Cerebellar cortex (tissue), 1 donor: ENCODE measurements at regions not wholly inside any gene's neighbourhood (a gene's known extent, or its start where the extent isn't known, plus 50 kb on each side); places are given as distances from the start of the nearest gene placed in this dataset.

Experiments used
- DNase-seq: peaks from one replicate; pipeline ENCODE4 v3.0.0-alpha.2; 2015; ENCODE audit warnings: low spot score

GRCh38 chr16:64236316-64236715 lies 885.5 kb downstream of the CDH11 start:
- DNase-seq: no peak

DNA sequence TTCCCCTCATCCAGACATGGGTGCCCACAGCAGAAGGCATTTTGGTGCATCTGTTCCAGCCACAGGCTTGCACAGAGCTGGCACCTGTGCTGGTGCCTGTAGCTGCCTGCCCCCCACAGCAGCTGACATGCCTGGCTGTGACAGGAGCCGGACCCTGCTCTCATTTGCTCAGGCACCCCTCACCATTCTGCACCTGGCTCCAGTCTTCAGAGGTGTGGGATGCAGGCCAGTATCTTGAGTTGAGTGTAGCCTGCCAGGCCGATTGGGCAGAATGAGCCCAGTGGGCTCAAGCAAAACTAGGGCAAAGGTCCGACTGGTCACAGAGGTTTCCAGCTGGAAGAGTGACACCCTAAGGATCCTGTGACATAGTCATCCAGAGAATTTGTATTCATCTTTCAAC lies 887.7 kb downstream of the CDH11 start:
- no peak for DNase-seq

GRCh38 chr16:64225696-64226095 lies 896.2 kb downstream of the CDH11 start:
- DNase-seq: no peak

DNA sequence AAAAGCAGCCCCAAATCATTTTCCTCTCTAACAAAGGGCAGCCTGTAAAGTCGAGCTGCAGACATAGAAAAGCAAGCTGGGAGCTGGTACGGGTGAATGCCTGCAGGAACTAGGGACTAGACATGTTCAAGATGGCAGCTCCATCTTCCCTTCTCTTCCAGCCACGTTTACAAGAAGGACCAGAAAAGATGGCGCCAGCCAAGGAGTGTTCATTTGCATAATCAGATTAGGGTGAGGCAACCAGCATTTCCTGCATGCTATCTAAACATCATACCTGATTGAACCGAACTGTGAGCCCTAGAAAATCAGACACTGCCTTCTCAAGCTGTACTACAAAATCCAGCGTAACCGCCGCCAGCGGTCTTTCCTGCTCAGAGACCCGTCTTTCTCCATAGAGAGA lies 896.8 kb downstream of the CDH11 start:
- no peak for DNase-seq

- no peak for DNase-seq
These were observed 903.9 kb downstream of the CDH11 start for GRCh38 chr16:64217789-64218535.

GRCh38 chr16:64215730-64216129 lies 906.1 kb downstream of the CDH11 start:
- no peak for DNase-seq

DNA sequence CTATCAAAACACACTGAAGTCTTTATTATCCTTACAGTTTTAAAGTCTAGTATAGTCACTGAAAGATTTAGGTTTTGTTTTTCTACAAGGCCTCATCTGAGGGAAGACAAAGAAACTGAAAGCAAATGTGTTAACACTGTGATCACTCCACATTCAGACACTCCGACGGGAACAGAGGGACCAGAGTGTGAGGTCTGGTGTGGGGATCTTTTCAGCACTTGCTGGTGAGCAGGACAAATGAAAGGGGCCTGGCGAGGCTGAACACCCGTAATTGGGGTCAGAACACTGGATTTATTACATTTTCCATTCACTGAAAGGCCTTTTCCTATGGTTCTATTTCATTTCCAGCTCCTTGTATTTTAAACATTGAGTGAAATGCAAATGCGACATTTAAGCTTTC lies 910.5 kb downstream of the CDH11 start:
- DNase-seq: no peak

- no peak for DNase-seq
These were observed 915.0 kb downstream of the CDH11 start for GRCh38 chr16:64206862-64207261.

DNA sequence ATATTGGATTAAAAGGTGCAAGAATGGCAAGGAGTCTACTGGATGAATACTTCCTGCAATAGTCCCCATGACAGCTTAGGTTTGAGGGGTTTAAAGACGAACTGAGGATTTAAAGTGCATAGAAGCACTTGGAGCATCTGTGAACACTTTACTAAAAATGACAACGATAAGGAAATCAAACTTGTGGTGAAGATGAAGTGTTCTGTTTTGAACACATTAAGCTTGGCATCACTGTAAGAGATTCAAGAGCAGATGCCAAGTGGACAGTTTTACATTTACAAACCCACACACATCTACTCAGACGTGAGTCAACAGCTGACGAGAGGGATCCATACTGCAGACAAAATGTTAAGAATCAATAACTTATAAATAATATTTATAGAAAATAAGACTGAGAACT lies 918.7 kb downstream of the CDH11 start:
- DNase-seq: no peak

- no peak for DNase-seq
These were observed 919.3 kb downstream of the CDH11 start for GRCh38 chr16:64202571-64202970.

DNA sequence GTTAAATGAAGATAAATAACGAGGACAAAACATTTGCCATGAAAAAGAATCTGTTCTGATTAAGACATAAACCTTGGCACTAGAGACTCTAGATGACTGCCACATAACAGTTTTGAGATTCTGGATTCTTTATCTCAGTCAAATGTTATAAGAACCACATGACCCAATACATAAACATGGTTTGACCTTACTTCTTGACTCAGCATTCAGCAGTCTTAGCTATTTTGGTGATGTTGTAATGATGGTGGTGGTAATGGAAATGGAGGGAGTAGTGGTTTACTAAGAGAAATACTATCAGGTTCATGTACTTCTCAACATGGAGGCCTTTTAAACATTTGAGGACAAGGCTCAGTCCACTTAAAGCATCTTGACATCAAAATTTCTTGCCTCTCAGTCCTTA lies 925.4 kb downstream of the CDH11 start:
- DNase-seq: no peak

DNA sequence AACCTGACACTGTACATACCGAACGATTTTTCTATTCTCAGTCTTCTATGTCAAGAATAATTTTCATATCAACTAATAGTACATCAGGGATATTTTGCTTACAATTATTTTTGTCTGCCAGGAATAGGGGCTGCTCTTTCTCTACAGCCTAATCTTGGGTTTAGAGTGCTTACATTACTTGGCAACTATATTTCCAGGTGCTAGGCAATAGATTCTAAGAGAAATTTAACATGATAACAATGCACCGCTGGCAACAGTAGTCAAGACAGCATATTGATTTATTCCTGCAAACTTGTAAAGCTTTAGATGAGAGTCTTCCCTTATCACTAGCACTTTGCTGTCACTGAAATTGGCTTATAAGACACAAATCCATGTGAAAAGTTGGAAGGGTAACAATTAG lies 935.9 kb downstream of the CDH11 start:
- no peak for DNase-seq

DNA sequence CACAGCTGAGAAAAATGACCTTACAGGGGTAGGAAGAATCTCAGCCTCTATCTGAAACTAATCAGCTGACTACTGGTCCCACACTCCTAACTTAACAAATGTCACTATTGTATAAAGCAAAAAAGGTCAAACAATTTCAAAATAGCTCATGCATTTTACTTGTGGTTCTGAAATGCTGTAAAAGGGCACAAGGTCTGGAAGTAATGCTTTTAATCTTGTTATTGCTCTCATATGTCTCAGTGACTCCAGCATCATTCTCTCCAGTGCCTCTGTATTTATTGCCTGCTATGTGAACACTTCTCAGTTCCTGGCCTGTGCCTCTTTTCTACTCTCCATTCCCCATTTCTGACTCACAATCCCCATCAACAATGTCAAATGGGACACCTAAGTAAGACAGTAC lies 937.7 kb downstream of the CDH11 start:
- DNase-seq: no peak

DNA sequence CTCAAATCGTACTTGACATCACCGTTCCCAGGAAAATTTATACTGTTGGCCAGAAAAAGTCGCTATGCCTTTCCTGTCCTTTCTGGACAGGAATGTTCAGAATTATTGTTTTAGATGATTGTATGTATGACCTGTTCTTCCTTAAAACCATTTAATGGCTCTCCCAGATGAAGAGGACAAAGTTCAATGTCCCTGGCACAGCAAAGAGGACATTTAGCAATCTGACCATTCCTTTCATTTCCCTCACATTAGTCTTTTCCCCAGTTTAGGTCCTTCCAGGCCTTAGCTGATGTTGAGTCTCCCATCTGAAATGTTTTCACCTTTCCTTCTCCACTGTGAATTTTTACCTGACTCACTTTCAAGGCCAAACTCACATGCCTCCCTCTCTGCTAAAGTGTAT lies 938.9 kb downstream of the CDH11 start:
- DNase-seq: no peak

- DNase-seq: no peak
These were observed 940.5 kb downstream of the CDH11 start for GRCh38 chr16:64181271-64181925.

- DNase-seq: no peak
These were observed 941.5 kb downstream of the CDH11 start for GRCh38 chr16:64180136-64180900.

GRCh38 chr16:64174327-64174726 lies 947.5 kb downstream of the CDH11 start:
- no peak for DNase-seq

- no peak for DNase-seq
These were observed 949.2 kb downstream of the CDH11 start for GRCh38 chr16:64172652-64173051.

DNA sequence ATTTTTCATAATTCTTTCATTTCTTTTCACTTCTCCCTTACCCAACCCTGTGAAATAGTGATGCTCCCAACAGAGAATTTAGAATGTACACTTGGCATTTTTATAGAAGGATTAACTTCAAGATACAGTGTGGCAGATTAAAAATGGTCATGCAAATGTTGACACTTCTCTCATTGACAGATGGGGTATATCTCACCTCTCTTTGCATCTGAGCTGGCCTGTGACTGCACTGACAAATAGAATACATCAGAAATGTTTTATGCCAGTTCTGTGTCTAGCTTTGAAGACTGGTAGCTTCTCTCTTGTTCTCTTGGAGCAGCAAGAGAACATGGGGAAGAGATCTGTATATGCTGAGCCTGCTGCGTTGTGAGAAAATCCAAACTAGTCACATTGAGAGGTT lies 949.6 kb downstream of the CDH11 start:
- no peak for DNase-seq

DNA sequence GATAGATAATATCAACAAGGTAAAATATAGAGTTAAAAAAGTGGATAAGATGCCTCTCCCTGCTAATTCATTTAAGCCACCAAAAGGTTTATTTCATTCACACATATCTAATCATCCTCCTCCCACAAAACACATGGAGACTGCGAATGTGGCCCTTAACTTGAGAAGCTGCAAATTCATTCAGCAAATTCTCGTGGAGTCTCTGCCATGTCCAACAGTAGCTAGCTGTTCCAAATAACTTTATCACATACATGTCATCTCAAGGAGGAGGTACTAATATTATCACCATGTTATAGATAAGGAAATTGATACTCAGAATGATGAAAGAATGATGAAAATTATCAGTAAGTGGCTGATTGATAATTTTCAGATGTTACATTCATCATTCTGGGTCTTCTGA lies 950.2 kb downstream of the CDH11 start:
- no peak for DNase-seq

- DNase-seq: no peak
These were observed 953.5 kb downstream of the CDH11 start for GRCh38 chr16:64168371-64168770.

- DNase-seq: no peak
These were observed 953.9 kb downstream of the CDH11 start for GRCh38 chr16:64167936-64168335.

DNA sequence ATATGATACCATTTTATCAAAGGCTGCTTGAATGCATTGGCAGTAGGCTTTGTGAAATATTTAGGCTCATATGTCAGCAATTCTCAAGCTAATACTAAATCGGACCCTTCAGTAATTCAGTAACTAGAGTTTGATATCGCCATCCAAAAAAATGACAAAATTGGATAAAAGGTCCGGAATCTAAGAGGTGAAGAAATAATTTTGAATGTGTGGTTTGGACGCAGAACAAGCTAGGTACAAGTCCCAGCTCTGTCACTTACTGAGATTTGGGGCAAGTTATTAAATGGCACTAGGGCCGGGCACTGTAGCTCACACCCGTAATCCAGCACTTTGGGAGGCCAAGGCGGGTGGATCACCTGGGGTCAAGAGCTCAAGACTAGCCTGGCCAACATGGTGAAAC lies 956.5 kb downstream of the CDH11 start:
- DNase-seq: no peak
